DMS114 treated with DMSO at 0.1 percent for 48 hours (cell line): ENCODE measurements at regions not wholly inside any gene's neighbourhood (a gene's known extent, or its start where the extent isn't known, plus 50 kb on each side); places are given as distances from the start of the nearest gene placed in this dataset.

Source experiments
- DNase-seq: peaks from one replicate; lab custom pipeline; 2025; ENCODE audit not compliant: unreplicated experiment; lab: John Stamatoyannopoulos, UW

DNA sequence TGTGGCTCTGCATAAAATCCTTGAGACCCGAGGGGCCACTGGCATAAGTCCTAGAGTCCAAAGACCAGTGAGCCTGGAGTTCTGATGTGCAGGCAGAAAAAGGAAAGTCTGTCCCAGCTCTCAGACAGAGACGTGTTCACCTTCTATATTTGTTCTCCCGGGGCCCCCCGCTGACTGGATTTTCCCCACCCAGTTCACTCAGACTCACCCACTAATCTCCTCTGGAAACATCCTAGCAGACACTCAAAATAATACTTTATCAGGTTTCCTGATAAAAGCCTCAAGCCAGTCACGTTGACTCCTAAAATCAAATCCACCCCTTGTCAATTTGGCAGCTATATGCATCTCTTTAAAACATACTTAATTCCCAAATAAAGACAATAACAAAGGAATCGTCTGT, 1084.2 kb upstream of the NCAM2 start:
- no peak for DNase-seq

DNA sequence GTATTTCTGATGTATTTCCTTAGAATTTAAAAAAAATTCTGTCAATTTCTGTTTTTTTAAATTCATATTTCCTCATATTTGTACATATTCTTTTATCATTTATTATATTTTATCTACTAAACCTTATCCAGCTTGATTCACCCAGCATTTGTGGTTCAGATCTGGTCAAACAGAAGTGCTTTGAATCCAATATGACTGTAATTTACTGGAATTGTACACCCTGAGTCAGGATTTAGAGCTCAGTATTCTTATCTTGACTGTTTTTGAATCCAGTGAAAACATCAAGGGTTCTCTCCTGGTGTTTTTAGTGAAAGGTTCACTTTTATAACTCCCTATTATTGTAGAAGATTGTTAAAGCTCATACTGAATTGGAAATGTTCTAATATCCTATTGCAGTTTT, 1077.0 kb upstream of the NCAM2 start:
- DNase-seq, result no peak

DNA sequence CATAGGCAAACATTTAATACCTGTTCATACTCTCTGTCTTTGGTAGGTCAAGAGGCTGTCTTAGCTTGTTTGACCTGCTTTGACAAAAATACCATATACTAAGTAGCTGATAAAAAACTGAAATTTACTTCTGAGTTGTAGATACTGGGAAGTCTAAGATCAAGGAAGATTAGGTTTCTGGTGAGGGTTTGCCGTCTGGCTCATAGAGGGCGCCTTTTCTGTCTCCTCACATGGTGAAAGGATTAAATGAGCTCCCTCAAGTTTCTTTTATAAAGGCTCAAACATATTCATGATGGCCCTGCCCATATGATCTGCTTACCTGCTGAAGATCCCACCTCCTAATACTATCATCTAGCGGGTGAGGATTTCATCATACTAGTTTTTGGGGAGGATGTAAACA, 1076.1 kb upstream of the NCAM2 start:
- no peak for DNase-seq

DNA sequence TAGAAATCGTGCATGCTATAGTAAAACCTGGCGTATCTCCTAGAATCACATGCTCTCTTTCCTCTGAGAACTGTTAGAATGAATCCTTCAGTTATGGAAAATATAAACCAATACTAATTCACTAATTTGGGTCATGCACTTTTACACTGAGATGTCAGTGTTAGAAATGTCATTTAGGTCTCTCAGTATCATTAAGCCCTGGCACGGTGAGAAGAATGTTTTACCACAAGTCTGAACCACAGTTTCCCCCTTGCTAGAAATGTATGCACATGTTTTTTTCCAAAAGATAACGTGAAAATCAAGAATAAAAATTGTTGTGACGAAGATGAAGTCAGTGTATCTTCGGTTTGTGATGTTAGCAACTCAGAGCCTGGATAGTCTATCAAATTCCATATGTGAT, 1062.7 kb upstream of the NCAM2 start:
- no peak for DNase-seq

DNA sequence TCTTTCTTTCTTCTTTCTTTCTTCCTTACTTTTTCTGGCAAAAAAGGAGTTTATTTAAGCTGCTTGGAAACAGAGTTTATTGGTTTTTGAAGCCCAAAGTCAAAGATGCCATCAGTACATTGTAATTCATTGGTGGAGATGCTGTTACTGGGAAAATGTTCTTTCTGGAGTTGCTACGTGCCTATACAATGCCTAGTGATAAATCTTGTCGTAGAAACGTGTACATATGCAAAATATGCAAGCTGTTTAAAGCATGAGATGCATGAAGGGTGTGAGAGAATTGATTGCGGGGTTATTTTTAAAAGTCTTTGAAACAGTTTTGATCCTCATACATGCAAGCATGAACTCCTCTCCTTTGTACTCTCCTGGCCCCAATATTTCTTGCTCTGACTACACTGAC, 1060.6 kb upstream of the NCAM2 start:
- no peak for DNase-seq

DNA sequence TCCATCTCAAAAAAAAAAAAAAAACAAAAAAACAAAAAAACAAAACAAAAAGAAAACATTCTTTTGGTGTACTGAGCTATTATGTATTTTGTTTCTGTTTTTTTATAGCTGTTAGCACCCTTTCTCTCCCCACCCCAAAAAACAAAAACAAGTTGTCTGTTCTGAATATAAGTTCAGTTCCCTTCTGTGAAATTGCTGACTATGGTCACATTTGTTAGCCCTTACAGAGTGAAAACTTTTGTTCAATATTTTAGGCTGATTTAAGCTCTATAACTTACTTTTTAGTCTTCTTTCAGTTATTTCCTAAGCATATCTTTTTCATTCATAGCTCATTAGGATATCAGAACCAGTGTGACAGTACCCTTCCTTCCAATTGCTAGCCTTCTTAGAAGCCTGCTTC, 1056.6 kb upstream of the NCAM2 start:
- no peak for DNase-seq

DNA sequence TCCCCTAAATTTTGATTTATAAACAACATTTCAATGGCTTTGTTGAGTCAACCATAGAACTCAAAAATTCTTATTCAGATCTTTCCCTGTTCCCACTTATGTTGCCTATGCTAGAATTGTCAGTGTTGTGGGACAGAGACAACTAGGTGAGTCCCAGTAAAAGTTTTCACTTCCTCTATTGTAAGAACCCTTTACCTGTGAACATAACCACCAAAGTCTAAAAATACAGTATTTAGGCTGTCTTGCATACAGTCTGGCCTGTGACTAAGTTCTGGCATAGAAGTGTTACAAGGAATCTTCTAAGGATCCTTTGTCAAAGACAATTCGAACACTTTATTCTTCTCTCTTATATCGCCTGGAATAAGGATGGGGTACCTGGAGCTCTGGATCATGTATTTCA, 1047.9 kb upstream of the NCAM2 start:
- no peak for DNase-seq

DNA sequence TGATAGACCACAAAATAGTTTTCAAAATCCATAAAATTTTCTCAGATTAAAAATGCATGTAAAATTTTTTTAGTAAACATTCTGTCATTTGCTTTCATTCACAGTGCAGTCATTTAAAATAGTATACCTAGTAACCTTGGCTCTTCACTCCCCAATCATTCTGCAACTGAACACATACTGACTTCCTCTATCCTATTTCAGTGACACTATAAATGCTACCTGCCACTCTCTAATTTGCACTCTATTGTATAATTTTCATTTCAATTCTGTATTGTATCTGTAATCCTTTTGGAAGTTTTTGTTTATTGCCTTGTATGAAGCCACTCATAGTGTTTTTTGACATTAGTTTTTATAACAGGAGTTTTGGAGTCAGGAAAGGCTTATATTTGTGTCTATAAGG, 1029.1 kb upstream of the NCAM2 start:
- no peak for DNase-seq

DNA sequence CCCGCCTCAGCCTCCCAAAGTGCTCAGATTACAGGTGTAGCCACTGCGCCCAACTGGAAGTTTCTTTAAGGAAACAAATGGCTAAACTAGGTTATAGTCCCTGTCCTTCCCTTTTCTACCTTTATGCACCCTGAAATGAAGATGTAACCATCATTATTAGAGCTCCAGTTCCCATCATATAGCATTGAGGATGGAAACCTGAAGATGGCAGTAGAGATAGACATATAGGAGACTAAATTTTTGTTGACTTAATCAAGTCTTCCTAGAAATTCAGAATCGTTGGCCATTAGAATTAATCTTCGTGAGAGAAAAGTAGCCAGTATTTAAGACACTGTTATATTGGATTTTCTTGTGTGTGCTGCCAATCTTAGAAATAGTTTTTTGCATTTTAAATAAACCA, 1016.3 kb upstream of the NCAM2 start:
- DNase-seq, result no peak

DNA sequence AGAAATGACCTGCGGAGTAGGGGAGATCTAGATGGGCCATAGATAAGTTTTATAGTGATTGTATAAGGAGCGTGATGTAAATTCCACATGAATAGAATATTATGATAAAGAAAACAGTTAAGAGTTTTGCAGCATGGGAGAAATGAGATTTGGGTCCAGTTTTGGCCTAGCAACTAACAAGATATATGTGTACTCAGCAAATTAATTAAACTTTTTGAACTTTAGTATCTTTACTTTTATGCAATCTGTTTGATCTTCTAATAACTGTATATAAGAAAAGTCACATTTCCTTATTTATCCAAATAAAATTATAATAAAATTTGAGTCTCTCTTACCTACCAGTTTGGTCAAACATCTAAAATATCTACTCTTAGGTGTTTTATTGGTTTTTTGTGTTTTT, 1011.8 kb upstream of the NCAM2 start:
- no peak for DNase-seq

DNA sequence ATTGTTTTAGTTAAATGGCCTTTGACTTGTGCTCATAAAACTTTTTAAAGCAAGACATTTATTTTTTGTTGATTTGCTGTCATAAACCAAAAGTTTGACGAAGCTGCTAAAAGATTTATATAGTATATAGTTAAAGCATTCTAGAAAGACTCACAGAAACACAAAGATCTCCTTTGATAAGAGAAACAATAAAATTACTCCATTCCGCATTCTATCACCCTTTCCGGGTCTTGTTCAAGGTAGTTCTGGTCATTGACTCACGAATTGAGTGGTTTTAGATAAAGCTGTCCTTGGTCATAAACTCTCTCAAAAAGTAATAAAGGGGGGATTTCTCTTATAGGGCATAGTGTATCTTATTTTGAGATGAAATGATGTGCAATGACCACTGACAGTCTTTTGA, 1010.5 kb upstream of the NCAM2 start:
- DNase-seq, result no peak

DNA sequence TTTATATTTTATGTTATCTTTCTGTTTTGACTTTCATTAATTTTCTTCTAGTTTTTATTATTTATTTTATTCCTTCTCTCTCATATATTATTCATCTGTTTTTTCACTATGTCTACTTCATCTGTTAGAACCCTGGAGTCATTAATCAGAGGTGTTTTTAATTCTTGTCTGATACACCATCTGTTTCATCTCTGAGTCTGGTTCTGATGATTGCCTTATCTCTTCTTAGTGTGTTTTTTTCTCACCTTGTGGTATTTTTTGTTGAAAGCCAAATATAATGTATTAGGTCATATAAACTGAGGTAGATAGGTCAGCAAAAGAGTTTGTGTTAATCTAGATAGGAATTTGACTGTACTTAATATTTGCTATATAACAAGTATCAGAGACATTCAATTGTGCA, 1005.7 kb upstream of the NCAM2 start:
- DNase-seq, result no peak

DNA sequence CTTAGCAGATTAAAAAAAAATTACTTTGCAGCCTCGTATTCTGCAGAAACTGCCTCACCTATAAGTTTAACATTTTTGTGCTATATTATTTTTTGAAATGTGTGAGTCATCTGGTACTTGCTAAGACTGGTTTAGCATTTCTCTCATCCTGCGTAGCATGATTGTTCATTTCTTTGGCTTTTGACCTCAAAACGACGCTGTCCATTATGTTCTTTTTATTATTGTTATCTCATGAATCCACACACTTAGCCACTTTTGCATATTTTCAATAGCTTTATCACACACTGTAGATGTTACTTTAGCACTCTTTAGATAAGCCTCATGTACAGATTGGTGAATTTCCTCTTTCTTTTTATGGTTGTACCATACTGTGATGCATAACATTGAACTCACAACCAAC, 1004.9 kb upstream of the NCAM2 start:
- no peak for DNase-seq

DNA sequence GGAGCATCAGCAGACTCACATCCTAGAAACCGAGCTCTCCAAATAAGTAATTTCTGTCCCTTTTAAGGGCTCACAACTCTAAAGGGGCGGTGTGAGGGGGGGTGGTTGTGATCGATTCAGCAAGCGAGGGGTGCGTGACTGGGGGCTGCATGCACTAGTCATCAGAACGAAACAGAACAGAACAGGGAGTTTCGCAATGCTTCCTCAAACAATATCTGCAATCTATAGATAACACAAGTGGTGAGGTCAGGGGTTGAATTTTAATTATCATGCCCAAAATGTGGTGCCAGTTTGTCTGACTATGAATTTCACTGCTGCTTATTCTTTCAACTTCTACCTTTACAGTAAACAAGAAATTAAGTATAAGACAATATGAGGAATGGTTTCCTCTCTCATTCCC, 1003.0 kb upstream of the NCAM2 start:
- DNase-seq, result no peak

DNA sequence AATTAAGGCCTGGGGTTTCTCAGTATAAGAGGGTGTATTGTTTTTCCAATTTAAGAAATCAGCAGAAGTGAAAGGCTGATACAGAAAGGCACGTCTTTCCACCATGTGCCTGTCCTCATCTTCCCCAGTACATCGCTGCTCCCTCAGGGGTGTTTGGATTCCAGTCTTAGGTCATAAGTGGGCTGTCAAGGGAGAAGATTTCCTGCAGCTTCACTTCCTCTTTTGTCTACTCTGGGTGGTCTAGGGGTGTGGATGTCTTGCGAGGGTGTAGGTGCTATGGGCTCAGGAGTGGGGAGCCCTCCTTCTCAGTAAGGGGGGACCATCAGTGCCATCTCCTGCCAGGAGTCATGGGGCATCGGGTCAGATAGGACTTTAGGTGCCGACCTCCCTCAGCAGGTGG, 999.8 kb upstream of the NCAM2 start:
- no peak for DNase-seq

DNA sequence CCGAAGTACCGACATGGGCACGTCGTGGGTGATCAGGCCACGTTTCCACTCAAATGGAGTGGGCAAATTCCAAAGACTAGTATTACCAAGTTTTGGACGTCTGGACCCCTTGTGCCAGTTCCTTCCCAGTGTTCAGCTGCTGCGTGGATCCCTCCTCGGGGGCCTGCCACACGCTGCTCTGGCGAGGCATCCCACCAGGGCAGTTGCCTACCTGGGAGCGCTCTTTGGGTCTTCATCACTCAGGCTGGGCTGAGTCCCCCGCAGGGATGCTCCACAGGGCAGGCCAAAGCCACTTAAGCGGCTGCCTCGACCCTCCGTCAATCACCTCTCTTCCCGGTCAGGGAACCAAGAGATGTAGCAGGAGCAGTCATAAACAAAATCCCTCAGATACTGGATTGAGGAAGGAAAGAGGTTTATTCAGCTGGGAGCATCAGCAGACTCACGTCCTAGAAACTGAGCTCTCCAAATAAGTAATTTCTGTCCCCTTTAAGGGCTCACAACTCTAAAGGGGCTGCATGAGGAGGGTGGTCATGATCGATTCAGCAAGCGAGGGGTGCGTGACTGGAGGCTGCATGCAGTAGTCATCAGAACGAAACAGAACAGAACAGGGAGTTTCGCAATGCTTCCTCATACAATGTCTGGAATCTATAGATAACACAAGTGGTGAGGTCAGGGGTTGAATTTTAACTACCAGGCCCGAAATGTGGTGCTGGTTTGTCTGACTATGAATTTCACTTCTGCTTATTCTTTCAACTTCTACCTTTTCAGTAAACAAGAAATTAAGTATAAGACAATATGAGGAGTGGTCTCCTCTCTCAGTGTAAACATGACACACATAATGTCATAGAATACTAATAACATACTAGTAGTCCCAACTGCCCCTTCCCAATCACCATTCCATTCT, 998.6 kb upstream of the NCAM2 start:
- DNase-seq, result no peak

DNA sequence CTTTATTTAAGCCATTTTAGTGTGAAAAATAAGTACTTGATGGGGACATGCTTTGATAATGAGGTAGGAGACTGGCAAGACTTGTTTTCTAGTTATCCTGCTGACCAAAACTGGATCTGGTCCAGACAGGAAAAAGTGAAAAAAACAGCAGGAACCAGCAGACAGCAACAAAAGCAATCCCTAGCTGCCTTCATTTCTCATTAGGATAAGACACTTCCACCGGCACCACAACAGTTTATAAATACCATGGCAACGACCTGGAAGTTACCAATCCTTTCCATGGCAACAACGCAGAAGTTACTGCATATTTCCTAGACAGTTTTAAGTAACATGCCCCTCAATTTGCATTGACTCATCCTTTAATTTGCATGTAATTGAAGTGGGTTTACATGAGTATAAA, 993.8 kb upstream of the NCAM2 start:
- DNase-seq, result no peak

DNA sequence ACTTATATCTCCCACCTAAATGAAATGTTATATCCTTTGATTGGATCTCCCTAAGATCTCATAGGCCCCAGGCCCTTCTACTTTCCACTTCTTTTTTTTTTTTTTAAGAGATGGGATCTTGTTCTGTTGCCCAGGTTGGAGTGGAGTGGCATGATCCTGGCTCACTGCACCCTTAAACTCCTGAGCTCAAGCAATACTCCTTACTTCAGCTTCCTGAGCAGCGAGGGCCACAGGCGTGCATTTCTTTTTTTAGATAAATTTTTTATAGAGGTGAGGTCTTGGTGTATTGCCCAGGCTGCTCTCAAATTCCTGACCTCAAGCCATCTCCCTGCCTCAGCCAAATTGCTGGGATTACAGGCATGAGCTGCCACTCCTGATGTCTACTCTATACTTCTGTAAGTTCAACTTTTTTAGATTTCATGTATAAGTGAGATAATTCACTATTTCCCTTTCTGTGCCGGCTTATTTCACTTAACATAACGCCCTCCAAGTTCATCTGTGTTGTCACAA, 987.5 kb upstream of the NCAM2 start:
- no peak for DNase-seq

DNA sequence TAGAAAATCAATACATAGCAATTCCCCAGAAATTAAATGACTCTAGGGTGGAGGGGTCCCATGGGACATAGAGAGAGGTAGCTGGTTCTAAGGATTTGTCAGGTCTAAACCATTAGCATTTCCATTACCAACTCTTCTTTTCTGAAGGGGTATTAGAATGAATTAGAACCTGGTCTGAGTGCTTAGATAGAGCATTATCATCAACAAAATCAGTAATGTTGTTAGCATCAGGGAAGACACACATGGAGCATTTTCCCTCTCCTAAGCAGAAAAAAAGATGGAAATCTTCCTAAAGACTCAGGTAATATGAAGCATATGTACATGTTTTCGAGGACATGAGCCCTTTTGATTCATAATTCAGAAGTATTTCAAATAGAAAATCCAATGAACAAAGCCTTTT, 984.4 kb upstream of the NCAM2 start:
- no peak for DNase-seq

DNA sequence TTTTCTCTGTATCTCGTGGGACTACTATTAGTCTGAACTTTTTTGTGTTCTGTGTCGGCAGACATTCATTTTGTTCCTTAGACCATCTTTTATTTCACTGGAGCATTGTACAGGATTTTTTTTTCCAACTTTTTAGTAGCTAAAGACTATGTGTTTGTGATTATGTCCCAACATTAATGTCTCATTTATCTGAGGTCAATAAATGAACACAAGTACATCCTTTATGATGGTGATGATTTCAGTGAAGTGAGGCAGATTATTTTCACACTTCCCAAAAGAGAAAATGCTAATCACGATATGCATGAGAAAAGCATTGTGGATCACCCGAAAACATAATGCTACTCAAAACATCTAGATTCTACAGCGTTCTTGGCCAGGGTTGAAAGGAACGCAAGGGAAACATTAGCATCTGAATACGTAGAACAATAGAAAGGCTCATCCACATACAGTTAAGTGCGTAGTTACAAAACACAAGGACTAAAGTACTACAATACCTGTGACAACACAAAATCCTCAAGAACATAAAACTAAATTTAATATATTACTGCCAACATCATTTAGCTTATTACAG, 981.7 kb upstream of the NCAM2 start:
- no peak for DNase-seq

DNA sequence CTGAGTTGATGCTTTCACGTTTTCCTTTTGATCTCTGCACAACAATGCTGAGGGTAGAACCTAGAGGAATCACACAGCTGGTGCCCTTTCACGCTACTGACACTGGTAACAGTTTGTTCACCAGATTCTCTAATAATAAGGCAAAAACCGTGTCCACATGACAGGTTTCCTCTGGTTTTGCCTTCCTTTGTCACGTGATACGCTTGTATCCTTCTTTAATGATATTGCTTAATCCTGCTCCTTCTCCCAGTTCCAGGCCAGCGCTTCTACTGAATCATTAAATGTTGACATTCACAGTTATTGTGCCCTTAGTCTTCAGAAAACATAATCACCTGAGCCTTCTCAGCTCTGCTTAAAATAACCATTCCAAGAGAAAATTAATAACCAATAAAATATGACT, 978.2 kb upstream of the NCAM2 start:
- DNase-seq, result no peak

DNA sequence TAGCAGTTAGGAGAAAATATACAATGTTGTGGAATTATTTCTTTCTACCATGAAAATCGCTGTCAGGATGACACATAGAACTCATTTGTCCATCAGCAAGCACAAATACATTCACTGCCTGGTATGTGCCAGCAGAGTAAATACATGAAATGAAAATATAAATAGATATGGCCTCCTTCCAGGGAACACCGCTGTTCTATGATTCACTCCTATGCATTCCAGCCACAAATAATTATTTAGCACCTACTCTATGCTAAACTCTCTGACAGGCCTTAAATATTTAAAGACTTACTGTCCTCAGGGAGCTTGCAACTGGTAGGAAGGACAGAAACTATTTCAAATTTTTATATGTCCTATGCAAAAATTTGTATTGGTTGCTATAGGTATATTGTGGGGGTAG, 975.0 kb upstream of the NCAM2 start:
- no peak for DNase-seq

DNA sequence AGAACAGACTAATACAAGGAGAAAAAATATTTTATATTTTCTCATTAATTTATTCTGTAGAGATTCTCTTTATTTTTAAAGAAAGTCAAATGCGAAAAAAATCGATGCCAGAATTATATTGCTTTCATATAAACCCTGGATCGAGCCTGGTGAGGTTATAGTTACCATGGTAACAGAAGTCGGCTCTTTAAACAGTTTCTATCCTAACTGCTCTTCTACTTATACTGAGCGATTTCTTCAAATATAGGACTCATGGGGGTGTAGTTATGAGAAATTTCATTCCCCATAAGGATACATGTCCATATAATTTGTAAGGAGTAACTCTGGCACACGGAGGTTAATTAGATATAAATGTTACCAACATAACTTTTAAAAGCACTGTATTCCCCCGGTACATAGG, 973.5 kb upstream of the NCAM2 start:
- DNase-seq, result no peak
